B cell (primary cell): ENCODE measurements at regions not wholly inside any gene's neighbourhood (a gene's known extent, or its start where the extent isn't known, plus 50 kb on each side); places are given as distances from the start of the nearest gene placed in this dataset.

Experiments used
- ATAC-seq: fragments of 200-7000 bp; cut with Tn5 transposase; one replicate; pipeline ENCODE4 v1.10.0; 2021; ENCODE audit warnings: low read depth, mild to moderate bottlenecking, moderate number of reproducible peaks, moderate library complexity
- CTCF ChIA-PET: fragments of 350-600 bp; sonication (Branson Sonifier 250); formaldehyde crosslinking; loops from one replicate; lab custom pipeline; 2021; ENCODE audit warnings: antibody characterized with exemption, inconsistent platforms; lab: Charles Lee
- POLR2A ChIA-PET: fragments of 350-600 bp; sonication (Branson Sonifier 250); formaldehyde crosslinking; loops from one replicate; lab custom pipeline; 2021; ENCODE audit warnings: antibody characterized with exemption; lab: Charles Lee
- DNase-seq: peaks from one replicate; pipeline ENCODE4 v3.0.0; 2013
- H2AFZ ChIP-seq: 2 replicates; pipeline ENCODE4 v1.6.1; 2012; ENCODE audit warnings: mild to moderate bottlenecking, low read depth, low read length; ENCODE audit not compliant: insufficient read depth, poor library complexity, severe bottlenecking
- H3K27ac ChIP-seq, 2 donors: 1 replicate in 1 of 2; 2 replicates in 1 of 2; pipeline ENCODE4 v1.5.1; 2012 to 2013; ENCODE audit warnings: low read length in 2 of 2, mild to moderate bottlenecking in 2 of 2, moderate library complexity in 1 of 2
- H3K27me3 ChIP-seq, 4 experiments: fragments of 200-600 bp in 1 of 4; sonication (generic) in 1 of 4; replicated peaks in 1 of 4; 1 replicate in 2 of 4; 2 replicates in 2 of 4; pipeline versions ENCODE4 v1.6.1 to v1.7.0; 2013 to 2016; ENCODE audit warnings: low read length in 3 of 4, mild to moderate bottlenecking in 2 of 4, mixed read lengths in 1 of 4, moderate library complexity in 1 of 4; ENCODE audit not compliant: insufficient read depth in 4 of 4, control insufficient read depth in 3 of 4; ENCODE audit errors: control extremely low read depth in 1 of 4
- H3K36me3 ChIP-seq, 2 experiments: replicated peaks in 1 of 2; 1 replicate in 1 of 2; 2 replicates in 1 of 2; pipeline versions ENCODE4 v1.6.1 to v1.7.1; 2013; ENCODE audit warnings: low read length in 1 of 2; ENCODE audit not compliant: insufficient read depth in 2 of 2, control insufficient read depth in 1 of 2; ENCODE audit errors: control extremely low read depth in 1 of 2, extremely low read depth in 1 of 2
- H3K4me1 ChIP-seq, 2 donors: fragments of 200-600 bp in 1 of 2; sonication (generic) in 1 of 2; 1 replicate in 1 of 2; 2 replicates in 1 of 2; pipeline versions ENCODE4 v1.5.1 to v1.6.1; 2013 to 2017; ENCODE audit warnings: low read length in 2 of 2; ENCODE audit not compliant: control insufficient read depth in 2 of 2, insufficient read depth in 2 of 2
- H3K4me2 ChIP-seq: replicated peaks from 2 replicates; pipeline ENCODE3; 2012; ENCODE audit warnings: mild to moderate bottlenecking, low read depth, low read length; ENCODE audit not compliant: poor library complexity, severe bottlenecking
- H3K4me3 ChIP-seq, 5 experiments: fragments of 200-600 bp in 1 of 5; sonication (generic) in 1 of 5; 1 replicate in 3 of 5; 2 replicates in 2 of 5; pipeline versions ENCODE4 v1.5.1 to v1.7.0; 2011 to 2016; ENCODE audit warnings: low read length in 4 of 5, mild to moderate bottlenecking in 4 of 5, low read depth in 2 of 5, control low read depth in 1 of 5, moderate library complexity in 1 of 5; ENCODE audit not compliant: insufficient read depth in 1 of 5; ENCODE audit errors: control extremely low read depth in 1 of 5, extremely low read depth in 1 of 5
- H3K79me2 ChIP-seq: fragments of 200-600 bp; sonication (generic); one replicate; pipeline ENCODE4 v1.6.0; 2016; ENCODE audit warnings: low read length; ENCODE audit not compliant: control insufficient read depth, insufficient read depth
- H3K9ac ChIP-seq: fragments of 200-600 bp; sonication (generic); 2 replicates; pipeline ENCODE4 v1.6.1; 2017; ENCODE audit warnings: mild to moderate bottlenecking, low read length, moderate library complexity
- H3K9me3 ChIP-seq, 3 donors: one replicate each; pipeline versions ENCODE4 v1.6.1 to v1.7.1; 2013; ENCODE audit warnings: low read length in 2 of 3; ENCODE audit not compliant: control insufficient read depth in 2 of 3, insufficient read depth in 1 of 3; ENCODE audit errors: control extremely low read depth in 1 of 3
- H4K20me1 ChIP-seq: 2 replicates; pipeline ENCODE4 v1.6.0; 2012; ENCODE audit warnings: mild to moderate bottlenecking, low read length; ENCODE audit not compliant: insufficient read depth, control insufficient read depth, poor library complexity, severe bottlenecking
- H3K27ac Mint-ChIP-seq: one replicate; pipeline ENCODE4 v1.8.0; 2021; ENCODE audit warnings: mixed read lengths
- H3K27me3 Mint-ChIP-seq: one replicate; pipeline ENCODE4 v1.8.0; 2021; ENCODE audit warnings: mixed read lengths
- H3K4me1 Mint-ChIP-seq: one replicate; pipeline ENCODE4 v1.8.0; 2021; ENCODE audit warnings: mixed read lengths
- H3K4me3 Mint-ChIP-seq: one replicate; pipeline ENCODE4 v1.8.0; 2021; ENCODE audit warnings: mixed read lengths
- H3K9me3 Mint-ChIP-seq: one replicate; pipeline ENCODE4 v1.8.0; 2022; ENCODE audit warnings: mixed read lengths; ENCODE audit not compliant: insufficient read depth
- EZH2 ChIP-seq: IDR thresholded peaks from 2 replicates; pipeline ENCODE4 v1.6.1; 2012; ENCODE audit warnings: borderline replicate concordance, low read depth, mild to moderate bottlenecking, moderate library complexity, low read length; ENCODE audit not compliant: insufficient read depth, poor library complexity, severe bottlenecking
- WGBS: methylation state at CpG from one replicate; pipeline ENCODE4 v1.1.5; 2013; ENCODE audit warnings: missing lambda C conversion rate; ENCODE audit not compliant: insufficient coverage; 5-methylcytosine and 5-hydroxymethylcytosine counted together
- intact Hi-C: fragments of 100-400 bp; cut with micrococcal nuclease; formaldehyde crosslinking; loops from one replicate; pipeline ENCODE4 v1.10.0; 2022
- TF ChIP-seq, protein P1 (sequence below): fragments of 200-600 bp; IDR thresholded peaks from one replicate; pipeline ENCODE4 v1.8.0; 2022; ENCODE audit warnings: antibody characterized with exemption, mild to moderate bottlenecking

DNA sequence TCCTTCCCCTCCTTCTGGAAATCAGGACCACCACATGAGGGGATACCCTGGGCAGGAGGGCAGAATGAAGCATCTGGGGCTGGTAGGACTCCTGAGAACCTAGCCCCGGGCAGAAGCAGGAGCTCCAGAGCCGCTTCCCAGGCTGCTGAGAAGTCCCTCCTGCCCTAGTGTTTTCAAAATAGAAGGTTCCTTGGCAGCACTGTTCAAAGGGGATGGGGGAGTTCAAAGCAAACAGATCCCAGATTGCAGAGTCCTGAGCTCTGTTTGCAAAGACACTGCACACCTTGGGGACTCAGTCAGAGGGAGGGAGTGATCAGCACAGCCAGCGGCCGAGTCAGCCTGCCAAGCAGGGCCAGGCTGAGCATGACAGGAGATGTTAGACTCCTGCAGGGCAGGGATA, 177.8 kb downstream of the PTPRU start:
- intact Hi-C loops: no loop called here
- ChIA-PET CTCF (no interaction called here), POLR2A (no interaction called here)
- no peaks in the 10 kb centered on the region for H3K4me1 Mint-ChIP-seq
- peaks cover 22% of the 10 kb centered on the region for H3K27me3 Mint-ChIP-seq
- Histone ChIP-seq H3K4me2 (no peak overlapping the region), H3K4me1 (no peaks in the 10 kb centered on the region), H2AFZ (no peak overlapping the region), H3K79me2 (no peaks in the 10 kb centered on the region), H3K27ac (no peak overlapping the region), H3K9ac (no peak overlapping the region), H3K9me3 (no peaks in the 10 kb centered on the region), H3K27me3 (peaks cover 0 to 4% (median 0%) of the 10 kb centered on the region in 4 experiments), H4K20me1 (no peaks in the 10 kb centered on the region), H3K4me3 (no peak overlapping the region), H3K36me3 (no peaks in the 10 kb centered on the region)
- no peak overlapping the region for H3K4me3 Mint-ChIP-seq
- no peak for ATAC-seq
- TF ChIP-seq, protein P1, sequence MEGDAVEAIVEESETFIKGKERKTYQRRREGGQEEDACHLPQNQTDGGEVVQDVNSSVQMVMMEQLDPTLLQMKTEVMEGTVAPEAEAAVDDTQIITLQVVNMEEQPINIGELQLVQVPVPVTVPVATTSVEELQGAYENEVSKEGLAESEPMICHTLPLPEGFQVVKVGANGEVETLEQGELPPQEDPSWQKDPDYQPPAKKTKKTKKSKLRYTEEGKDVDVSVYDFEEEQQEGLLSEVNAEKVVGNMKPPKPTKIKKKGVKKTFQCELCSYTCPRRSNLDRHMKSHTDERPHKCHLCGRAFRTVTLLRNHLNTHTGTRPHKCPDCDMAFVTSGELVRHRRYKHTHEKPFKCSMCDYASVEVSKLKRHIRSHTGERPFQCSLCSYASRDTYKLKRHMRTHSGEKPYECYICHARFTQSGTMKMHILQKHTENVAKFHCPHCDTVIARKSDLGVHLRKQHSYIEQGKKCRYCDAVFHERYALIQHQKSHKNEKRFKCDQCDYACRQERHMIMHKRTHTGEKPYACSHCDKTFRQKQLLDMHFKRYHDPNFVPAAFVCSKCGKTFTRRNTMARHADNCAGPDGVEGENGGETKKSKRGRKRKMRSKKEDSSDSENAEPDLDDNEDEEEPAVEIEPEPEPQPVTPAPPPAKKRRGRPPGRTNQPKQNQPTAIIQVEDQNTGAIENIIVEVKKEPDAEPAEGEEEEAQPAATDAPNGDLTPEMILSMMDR: no peak
- no peak for TF ChIP-seq EZH2
- no peak overlapping the region for H3K27ac Mint-ChIP-seq
- WGBS: 85% methylated on average over 4 of the region's 4 CpGs
- DNase-seq: no peak
- H3K9me3 Mint-ChIP-seq: no peaks in the 10 kb centered on the region

DNA sequence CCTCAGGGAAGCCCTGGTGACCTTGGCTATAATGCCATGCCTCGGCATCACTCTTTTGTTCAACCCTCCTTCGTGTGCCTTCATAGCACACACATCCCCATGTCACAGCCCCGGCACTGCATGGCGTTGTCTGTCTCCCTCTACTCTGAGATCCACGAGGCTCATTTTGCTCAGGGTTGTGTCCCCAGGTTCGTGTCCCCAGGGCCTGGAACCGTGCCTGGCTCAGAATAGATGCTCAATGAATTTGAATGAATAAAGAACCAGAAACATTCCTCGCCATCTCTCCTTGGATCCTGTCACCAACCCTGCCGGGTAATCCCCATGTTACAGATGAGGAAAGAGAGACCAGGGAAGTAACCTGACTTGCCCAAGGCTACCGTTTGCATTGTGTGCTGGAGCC, 177.3 kb downstream of the PTPRU start:
- H3K4me3 Mint-ChIP-seq: no peak overlapping the region
- H3K4me2 ChIP-seq: no peak overlapping the region

More for the DNA sequence above, 177.3 kb downstream of the PTPRU start:
- ChIA-PET CTCF (no interaction called here), POLR2A (no interaction called here)
- DNase-seq: no peak
- no peak overlapping the region for H3K27ac ChIP-seq
- no peak overlapping the region for H3K9ac ChIP-seq
- H4K20me1 ChIP-seq: no peaks in the 10 kb centered on the region
- no peak overlapping the region for H2AFZ ChIP-seq
- H3K36me3 ChIP-seq: no peaks in the 10 kb centered on the region
- H3K27ac Mint-ChIP-seq: no peak overlapping the region
- TF ChIP-seq, protein P1: no peak
- TF ChIP-seq EZH2: no peak
- H3K9me3 Mint-ChIP-seq: no peaks in the 10 kb centered on the region
- no peaks in the 10 kb centered on the region for H3K9me3 ChIP-seq
- no peaks in the 10 kb centered on the region for H3K79me2 ChIP-seq
- 91% methylated on average over 7 of the region's 10 CpGs for WGBS
- H3K27me3 Mint-ChIP-seq: peaks cover 26% of the 10 kb centered on the region
- intact Hi-C loops: no loop called here
- no peaks in the 10 kb centered on the region for H3K4me1 ChIP-seq
- H3K27me3 ChIP-seq: peaks cover 0 to 6% (median 0%) of the 10 kb centered on the region in 4 experiments
- ATAC-seq: no peak
- H3K4me3 ChIP-seq: no peak overlapping the region
- no peaks in the 10 kb centered on the region for H3K4me1 Mint-ChIP-seq
